ENCODE measurements at regions not wholly inside any gene's neighbourhood (a gene's known extent, or its start where the extent isn't known, plus 50 kb on each side); places are given as distances from the start of the nearest gene placed in this dataset.

- no peak overlapping the region for H3K9ac ChIP-seq (ENCODE audit: low read length)
- H3K9me3 ChIP-seq (ENCODE audit: low read length) = no peaks in the 10 kb centered on the region
- H3K27me3 ChIP-seq (ENCODE audit: control insufficient read depth in 1 of 2, insufficient read depth in 2 of 2, low read length in 2 of 2) = no peaks in the 10 kb centered on the region
- no peak overlapping the region for H3K4me3 ChIP-seq (ENCODE audit: low read depth in 1 of 2, low read length in 2 of 2)
- H3K36me3 ChIP-seq (ENCODE audit: insufficient read depth, low read length) = no peaks in the 10 kb centered on the region
- H3K27ac ChIP-seq (ENCODE audit: low read depth, low read length) = no peak overlapping the region
- no peaks in the 10 kb centered on the region for H3K4me1 ChIP-seq (ENCODE audit: insufficient read depth, low read length)
Measured at GRCh38 chr4:176843710-176844109, 51.0 kb upstream of the VEGFC start.

- H3K27ac ChIP-seq (ENCODE audit: low read depth, low read length) = no peak overlapping the region
- no peaks in the 10 kb centered on the region for H3K4me1 ChIP-seq (ENCODE audit: insufficient read depth, low read length)
- no peak overlapping the region for H3K4me3 ChIP-seq (ENCODE audit: low read depth in 1 of 2, low read length in 2 of 2)
- no peaks in the 10 kb centered on the region for H3K9me3 ChIP-seq (ENCODE audit: low read length)
- H3K27me3 ChIP-seq (ENCODE audit: control insufficient read depth in 1 of 2, insufficient read depth in 2 of 2, low read length in 2 of 2) = no peaks in the 10 kb centered on the region
- H3K9ac ChIP-seq (ENCODE audit: low read length) = no peak overlapping the region
- no peaks in the 10 kb centered on the region for H3K36me3 ChIP-seq (ENCODE audit: insufficient read depth, low read length)
Measured at GRCh38 chr4:176844448-176844847, 51.7 kb upstream of the VEGFC start.

- Histone ChIP-seq H3K27me3 (ENCODE audit: control insufficient read depth in 1 of 2, insufficient read depth in 2 of 2, low read length in 2 of 2) (no peaks in the 10 kb centered on the region), H3K4me1 (ENCODE audit: insufficient read depth, low read length) (no peaks in the 10 kb centered on the region), H3K9ac (ENCODE audit: low read length) (no peak overlapping the region), H3K9me3 (ENCODE audit: low read length) (no peaks in the 10 kb centered on the region), H3K36me3 (ENCODE audit: insufficient read depth, low read length) (no peaks in the 10 kb centered on the region), H3K4me3 (ENCODE audit: low read depth in 1 of 2, low read length in 2 of 2) (no peak overlapping the region), H3K27ac (ENCODE audit: low read depth, low read length) (no peak overlapping the region)
Measured at GRCh38 chr4:176845636-176846035, 52.9 kb upstream of the VEGFC start.

GRCh38 chr4:176849076-176849475 lies 56.4 kb upstream of the VEGFC start:
- Histone ChIP-seq H3K4me1 (ENCODE audit: insufficient read depth, low read length) (no peaks in the 10 kb centered on the region), H3K27me3 (ENCODE audit: control insufficient read depth in 1 of 2, insufficient read depth in 2 of 2, low read length in 2 of 2) (no peaks in the 10 kb centered on the region), H3K27ac (ENCODE audit: low read depth, low read length) (no peak overlapping the region), H3K9ac (ENCODE audit: low read length) (no peak overlapping the region), H3K36me3 (ENCODE audit: insufficient read depth, low read length) (no peaks in the 10 kb centered on the region), H3K9me3 (ENCODE audit: low read length) (no peaks in the 10 kb centered on the region), H3K4me3 (ENCODE audit: low read depth in 1 of 2, low read length in 2 of 2) (no peak overlapping the region)

GRCh38 chr4:176850436-176850835 lies 57.7 kb upstream of the VEGFC start:
- no peak overlapping the region for H3K27ac ChIP-seq (ENCODE audit: low read depth, low read length)
- H3K9ac ChIP-seq (ENCODE audit: low read length) = no peak overlapping the region
- no peaks in the 10 kb centered on the region for H3K27me3 ChIP-seq (ENCODE audit: control insufficient read depth in 1 of 2, insufficient read depth in 2 of 2, low read length in 2 of 2)
- H3K4me3 ChIP-seq (ENCODE audit: low read depth in 1 of 2, low read length in 2 of 2) = no peak overlapping the region
- H3K4me1 ChIP-seq (ENCODE audit: insufficient read depth, low read length) = no peaks in the 10 kb centered on the region
- H3K9me3 ChIP-seq (ENCODE audit: low read length) = no peaks in the 10 kb centered on the region
- no peaks in the 10 kb centered on the region for H3K36me3 ChIP-seq (ENCODE audit: insufficient read depth, low read length)

- H3K4me3 ChIP-seq (ENCODE audit: low read depth in 1 of 2, low read length in 2 of 2) = no peak overlapping the region
- H3K9me3 ChIP-seq (ENCODE audit: low read length) = no peaks in the 10 kb centered on the region
- no peak overlapping the region for H3K27ac ChIP-seq (ENCODE audit: low read depth, low read length)
- H3K9ac ChIP-seq (ENCODE audit: low read length) = no peak overlapping the region
- H3K4me1 ChIP-seq (ENCODE audit: insufficient read depth, low read length) = no peaks in the 10 kb centered on the region
- no peaks in the 10 kb centered on the region for H3K36me3 ChIP-seq (ENCODE audit: insufficient read depth, low read length)
- H3K27me3 ChIP-seq (ENCODE audit: control insufficient read depth in 1 of 2, insufficient read depth in 2 of 2, low read length in 2 of 2) = no peaks in the 10 kb centered on the region
Measured at GRCh38 chr4:176856421-176856820, 63.7 kb upstream of the VEGFC start.

- Histone ChIP-seq H3K27me3 (ENCODE audit: control insufficient read depth in 1 of 2, insufficient read depth in 2 of 2, low read length in 2 of 2) (no peaks in the 10 kb centered on the region), H3K4me3 (ENCODE audit: low read depth in 1 of 2, low read length in 2 of 2) (no peak overlapping the region), H3K9me3 (ENCODE audit: low read length) (no peaks in the 10 kb centered on the region), H3K4me1 (ENCODE audit: insufficient read depth, low read length) (no peaks in the 10 kb centered on the region), H3K27ac (ENCODE audit: low read depth, low read length) (no peak overlapping the region), H3K9ac (ENCODE audit: low read length) (no peak overlapping the region), H3K36me3 (ENCODE audit: insufficient read depth, low read length) (no peaks in the 10 kb centered on the region)
Measured at GRCh38 chr4:176858839-176859238, 66.1 kb upstream of the VEGFC start.

- H3K27me3 ChIP-seq (ENCODE audit: control insufficient read depth in 1 of 2, insufficient read depth in 2 of 2, low read length in 2 of 2) = no peaks in the 10 kb centered on the region
- H3K4me3 ChIP-seq (ENCODE audit: low read depth in 1 of 2, low read length in 2 of 2) = no peak overlapping the region
- no peak overlapping the region for H3K9ac ChIP-seq (ENCODE audit: low read length)
- no peaks in the 10 kb centered on the region for H3K36me3 ChIP-seq (ENCODE audit: insufficient read depth, low read length)
- no peak overlapping the region for H3K27ac ChIP-seq (ENCODE audit: low read depth, low read length)
- H3K4me1 ChIP-seq (ENCODE audit: insufficient read depth, low read length) = no peaks in the 10 kb centered on the region
- H3K9me3 ChIP-seq (ENCODE audit: low read length) = no peaks in the 10 kb centered on the region
Measured at GRCh38 chr4:176864238-176864637, 71.5 kb upstream of the VEGFC start.

- Histone ChIP-seq H3K4me3 (ENCODE audit: low read depth in 1 of 2, low read length in 2 of 2) (no peak overlapping the region), H3K9ac (ENCODE audit: low read length) (no peak overlapping the region), H3K27me3 (ENCODE audit: control insufficient read depth in 1 of 2, insufficient read depth in 2 of 2, low read length in 2 of 2) (no peaks in the 10 kb centered on the region), H3K36me3 (ENCODE audit: insufficient read depth, low read length) (no peaks in the 10 kb centered on the region), H3K4me1 (ENCODE audit: insufficient read depth, low read length) (no peaks in the 10 kb centered on the region), H3K9me3 (ENCODE audit: low read length) (peaks cover 3% of the 10 kb centered on the region), H3K27ac (ENCODE audit: low read depth, low read length) (no peak overlapping the region)
Measured at GRCh38 chr4:176868676-176869075, 76.0 kb upstream of the VEGFC start.

- Histone ChIP-seq H3K9me3 (ENCODE audit: low read length) (peaks cover 3% of the 10 kb centered on the region), H3K9ac (ENCODE audit: low read length) (no peak overlapping the region), H3K27ac (ENCODE audit: low read depth, low read length) (no peak overlapping the region), H3K27me3 (ENCODE audit: control insufficient read depth in 1 of 2, insufficient read depth in 2 of 2, low read length in 2 of 2) (no peaks in the 10 kb centered on the region), H3K36me3 (ENCODE audit: insufficient read depth, low read length) (no peaks in the 10 kb centered on the region), H3K4me1 (ENCODE audit: insufficient read depth, low read length) (no peaks in the 10 kb centered on the region), H3K4me3 (ENCODE audit: low read depth in 1 of 2, low read length in 2 of 2) (no peak overlapping the region)
Measured at GRCh38 chr4:176872461-176872860, 79.7 kb upstream of the VEGFC start.

GRCh38 chr4:176874721-176875445 lies 82.2 kb upstream of the VEGFC start:
- peaks cover 3% of the 10 kb centered on the region for H3K9me3 ChIP-seq (ENCODE audit: low read length)
- no peak overlapping the region for H3K9ac ChIP-seq (ENCODE audit: low read length)
- H3K27me3 ChIP-seq (ENCODE audit: control insufficient read depth in 1 of 2, insufficient read depth in 2 of 2, low read length in 2 of 2) = no peaks in the 10 kb centered on the region
- H3K4me3 ChIP-seq (ENCODE audit: low read depth in 1 of 2, low read length in 2 of 2) = no peak overlapping the region
- H3K36me3 ChIP-seq (ENCODE audit: insufficient read depth, low read length) = no peaks in the 10 kb centered on the region
- H3K27ac ChIP-seq (ENCODE audit: low read depth, low read length) = no peak overlapping the region
- H3K4me1 ChIP-seq (ENCODE audit: insufficient read depth, low read length) = no peaks in the 10 kb centered on the region

- Histone ChIP-seq H3K9ac (ENCODE audit: low read length) (no peak overlapping the region), H3K4me3 (ENCODE audit: low read depth in 1 of 2, low read length in 2 of 2) (no peak overlapping the region), H3K4me1 (ENCODE audit: insufficient read depth, low read length) (no peaks in the 10 kb centered on the region), H3K27ac (ENCODE audit: low read depth, low read length) (no peak overlapping the region), H3K36me3 (ENCODE audit: insufficient read depth, low read length) (no peaks in the 10 kb centered on the region), H3K9me3 (ENCODE audit: low read length) (peaks cover 3% of the 10 kb centered on the region), H3K27me3 (ENCODE audit: control insufficient read depth in 1 of 2, insufficient read depth in 2 of 2, low read length in 2 of 2) (no peaks in the 10 kb centered on the region)
Measured at GRCh38 chr4:176875446-176875930, 82.8 kb upstream of the VEGFC start.

All from muscle layer of colon (tissue), 2 donors.